Transverse colon (tissue), 3 donors: ENCODE measurements at regions not wholly inside any gene's neighbourhood (a gene's known extent, or its start where the extent isn't known, plus 50 kb on each side); places are given as distances from the start of the nearest gene placed in this dataset.

Experiments
- EP300 ChIP-seq: sonication (generic); formaldehyde crosslinking; IDR thresholded peaks from one replicate; pipeline ENCODE4 v1.6.1; 2017; ENCODE audit warnings: antibody characterized with exemption, low read depth
- POLR2A ChIP-seq: fragments of 450-650 bp; IDR thresholded peaks from one replicate; pipeline ENCODE4 v1.6.1; 2016; ENCODE audit warnings: antibody characterized with exemption, mild to moderate bottlenecking, moderate library complexity
- TF ChIP-seq, protein P1 (sequence below), 5 experiments: fragments of 200-600 bp in 3 of 5; fragments of 450-650 bp in 2 of 5; sonication (generic) in 3 of 5; IDR thresholded peaks; 1 replicate in 2 of 5; 2 replicates in 3 of 5; pipeline ENCODE4 v1.5.1; 2016 to 2017; ENCODE audit warnings: antibody characterized with exemption in 5 of 5, inconsistent platforms in 3 of 5, mild to moderate bottlenecking in 2 of 5, moderate library complexity in 1 of 5

DNA sequence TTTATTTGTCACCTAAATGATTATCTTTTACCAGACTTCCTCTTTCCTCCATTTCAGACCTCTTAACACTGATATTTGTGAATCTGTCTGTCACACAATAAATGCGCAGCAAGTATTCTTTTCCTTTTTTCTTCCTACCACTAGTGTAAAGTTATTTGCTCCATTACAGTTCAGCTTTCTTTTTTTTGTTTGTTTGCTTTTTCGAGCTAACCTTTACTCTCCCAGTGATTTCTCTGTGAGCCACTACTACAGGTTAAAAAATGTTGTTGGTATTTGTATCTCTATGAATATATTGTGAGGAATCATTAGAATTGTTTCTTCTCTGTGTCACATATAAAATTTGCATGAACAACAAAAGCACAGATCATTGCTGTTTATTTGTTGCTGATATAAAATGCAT is 854.0 kb upstream of the GCFC2 start:
- TF ChIP-seq, protein P1, sequence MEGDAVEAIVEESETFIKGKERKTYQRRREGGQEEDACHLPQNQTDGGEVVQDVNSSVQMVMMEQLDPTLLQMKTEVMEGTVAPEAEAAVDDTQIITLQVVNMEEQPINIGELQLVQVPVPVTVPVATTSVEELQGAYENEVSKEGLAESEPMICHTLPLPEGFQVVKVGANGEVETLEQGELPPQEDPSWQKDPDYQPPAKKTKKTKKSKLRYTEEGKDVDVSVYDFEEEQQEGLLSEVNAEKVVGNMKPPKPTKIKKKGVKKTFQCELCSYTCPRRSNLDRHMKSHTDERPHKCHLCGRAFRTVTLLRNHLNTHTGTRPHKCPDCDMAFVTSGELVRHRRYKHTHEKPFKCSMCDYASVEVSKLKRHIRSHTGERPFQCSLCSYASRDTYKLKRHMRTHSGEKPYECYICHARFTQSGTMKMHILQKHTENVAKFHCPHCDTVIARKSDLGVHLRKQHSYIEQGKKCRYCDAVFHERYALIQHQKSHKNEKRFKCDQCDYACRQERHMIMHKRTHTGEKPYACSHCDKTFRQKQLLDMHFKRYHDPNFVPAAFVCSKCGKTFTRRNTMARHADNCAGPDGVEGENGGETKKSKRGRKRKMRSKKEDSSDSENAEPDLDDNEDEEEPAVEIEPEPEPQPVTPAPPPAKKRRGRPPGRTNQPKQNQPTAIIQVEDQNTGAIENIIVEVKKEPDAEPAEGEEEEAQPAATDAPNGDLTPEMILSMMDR (IDR thresholded peaks at IDR 0.05), result no peak
- no peak for TF ChIP-seq POLR2A
- no peak for TF ChIP-seq EP300
